CD4-positive, alpha-beta T cell treated with Interleukin-6 at 100 ng/mL for 8 hours (primary cell): ENCODE measurements at regions not wholly inside any gene's neighbourhood (a gene's known extent, or its start where the extent isn't known, plus 50 kb on each side); places are given as distances from the start of the nearest gene placed in this dataset.

Source experiments
- DNase-seq: peaks from one replicate; pipeline ENCODE4 v3.0.0-alpha.2; 2020; ENCODE audit warnings: mixed read lengths, low spot score

DNA sequence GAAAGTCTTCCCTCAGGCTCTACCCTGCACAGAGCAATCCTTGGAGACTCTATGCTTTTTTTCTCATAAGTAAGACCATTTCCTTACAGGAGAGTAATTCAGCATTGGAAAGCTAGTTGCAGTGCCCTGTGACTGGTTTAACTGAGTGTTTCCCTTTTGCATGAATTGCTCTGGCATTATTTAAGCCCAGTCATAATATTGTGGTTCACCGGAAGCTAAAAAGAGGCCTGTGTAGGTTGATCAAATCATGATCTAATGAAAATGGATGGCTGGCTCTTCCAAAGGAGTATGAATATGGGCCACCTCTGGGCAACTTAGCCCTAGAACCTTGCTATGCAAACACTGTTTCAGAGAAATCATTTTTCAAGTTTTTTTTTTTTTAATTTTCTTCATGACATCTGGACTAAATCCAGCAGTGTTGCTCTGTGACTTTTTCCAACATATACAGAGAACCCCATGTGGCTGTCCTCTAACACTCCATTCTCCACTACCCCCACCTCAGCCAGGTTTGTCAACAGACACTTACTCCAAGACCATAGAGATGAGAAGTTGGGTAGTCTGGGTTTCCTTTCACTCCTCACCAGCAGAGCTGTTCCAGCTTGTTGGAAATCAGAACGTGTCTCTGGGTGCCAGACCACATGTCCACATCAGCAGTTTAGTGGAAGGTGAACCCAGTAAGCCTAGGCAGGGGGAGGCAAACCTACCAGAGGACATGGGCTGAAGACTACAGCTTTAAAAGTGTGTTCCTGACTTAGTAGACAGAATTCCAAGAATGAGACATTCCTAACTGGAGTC is 175.2 kb upstream of the SLC14A2 start:
- DNase-seq = no peak

DNA sequence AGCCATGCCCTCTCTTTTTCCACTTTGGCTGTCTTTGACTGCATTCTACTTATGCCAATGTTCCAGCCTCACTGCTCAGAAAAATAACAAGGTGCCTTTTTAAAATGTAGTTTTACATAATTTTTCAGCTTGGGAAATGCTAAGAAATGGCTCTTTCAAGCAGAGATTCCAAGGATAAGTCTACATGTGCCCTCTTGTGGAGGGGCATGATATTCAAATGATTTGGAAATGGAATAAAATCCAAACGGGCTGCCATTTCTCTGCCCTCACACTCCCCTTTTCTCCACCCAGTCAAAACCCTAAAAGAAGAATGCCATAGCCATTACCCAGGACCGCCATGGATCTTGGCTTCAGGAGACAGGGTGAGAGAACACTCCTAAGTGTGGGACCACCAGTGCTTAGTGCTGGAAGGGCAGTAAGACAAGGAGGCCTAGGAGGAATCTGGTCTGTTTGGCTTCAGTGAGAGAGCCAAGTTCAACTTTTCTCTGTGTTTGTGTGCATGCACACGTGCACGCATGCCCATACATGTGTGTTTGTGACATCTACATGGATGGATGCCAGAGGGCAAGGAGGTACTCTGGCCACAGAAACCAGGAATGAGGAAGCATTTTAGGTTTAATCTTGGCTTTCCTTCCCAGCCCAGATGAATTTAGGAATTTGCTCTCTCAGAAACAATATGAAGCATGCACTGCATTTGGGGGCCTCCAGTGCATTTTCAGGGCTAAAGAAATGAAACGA is 174.0 kb upstream of the SLC14A2 start:
- no peak for DNase-seq

DNA sequence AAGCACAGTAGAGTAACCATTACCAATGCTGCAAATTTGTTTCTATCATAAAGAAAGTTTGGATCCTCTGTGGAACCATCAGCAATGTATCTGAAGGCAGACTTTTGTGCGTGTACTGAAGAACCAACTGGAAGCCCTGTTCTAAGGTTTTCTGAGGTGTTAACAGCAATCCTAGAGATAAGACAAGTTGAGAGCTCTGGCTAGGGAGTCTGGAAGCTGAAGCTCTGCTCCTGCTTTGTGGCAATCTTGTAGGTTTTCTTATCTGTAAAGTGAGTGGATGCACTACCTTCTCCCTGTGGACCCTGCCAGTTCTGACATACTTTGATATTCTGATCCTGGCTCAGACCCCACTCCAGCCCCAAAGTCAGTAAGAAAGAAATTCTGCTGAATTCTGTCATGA is 171.2 kb upstream of the SLC14A2 start:
- no peak for DNase-seq

- no peak for DNase-seq
Measured at GRCh38 chr18:45447355-45448265, 167.7 kb upstream of the SLC14A2 start.

DNA sequence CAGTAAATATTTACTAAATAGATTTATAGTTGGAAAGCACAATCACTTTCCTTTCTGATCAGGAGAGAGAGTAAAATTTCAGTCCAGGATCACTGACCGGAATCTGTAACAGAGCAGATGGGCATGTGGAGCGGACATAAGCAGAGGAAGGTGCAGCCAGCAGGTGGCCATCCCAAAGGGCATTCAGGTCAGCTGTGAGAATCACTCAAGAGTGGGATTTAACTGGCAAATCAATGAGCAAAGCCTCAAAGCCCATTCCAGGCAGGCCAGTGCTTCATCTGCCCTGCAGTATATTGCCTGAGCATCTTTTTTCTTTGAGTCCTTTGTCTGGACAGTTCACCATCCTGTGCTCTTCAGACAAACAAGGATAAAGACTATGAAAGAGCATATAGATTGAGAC is 166.4 kb upstream of the SLC14A2 start:
- DNase-seq = no peak

- no peak for DNase-seq
Measured at GRCh38 chr18:45449418-45450227, 165.7 kb upstream of the SLC14A2 start.

- DNase-seq = no peak
Measured at GRCh38 chr18:45456090-45457021, 158.9 kb upstream of the SLC14A2 start.

DNA sequence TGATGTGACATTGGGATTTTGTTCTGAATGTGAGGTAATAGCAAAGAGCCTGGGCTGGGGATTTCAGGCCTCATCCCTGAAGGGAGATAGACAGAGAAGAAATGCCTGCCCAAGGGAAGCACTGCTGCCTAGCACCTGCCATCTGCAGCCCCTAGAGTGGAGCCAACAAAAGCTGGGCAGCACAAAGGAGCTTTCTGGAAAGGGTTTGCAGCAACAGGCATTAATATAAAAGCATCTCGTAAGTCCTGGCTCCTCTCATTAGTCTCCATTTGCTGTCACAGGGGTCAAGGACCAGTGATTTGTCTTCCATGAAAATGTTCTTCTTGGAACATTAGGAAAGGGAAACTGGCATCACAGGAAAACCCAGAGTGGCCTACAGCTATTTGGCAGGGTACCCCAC is 157.2 kb upstream of the SLC14A2 start:
- no peak for DNase-seq

DNA sequence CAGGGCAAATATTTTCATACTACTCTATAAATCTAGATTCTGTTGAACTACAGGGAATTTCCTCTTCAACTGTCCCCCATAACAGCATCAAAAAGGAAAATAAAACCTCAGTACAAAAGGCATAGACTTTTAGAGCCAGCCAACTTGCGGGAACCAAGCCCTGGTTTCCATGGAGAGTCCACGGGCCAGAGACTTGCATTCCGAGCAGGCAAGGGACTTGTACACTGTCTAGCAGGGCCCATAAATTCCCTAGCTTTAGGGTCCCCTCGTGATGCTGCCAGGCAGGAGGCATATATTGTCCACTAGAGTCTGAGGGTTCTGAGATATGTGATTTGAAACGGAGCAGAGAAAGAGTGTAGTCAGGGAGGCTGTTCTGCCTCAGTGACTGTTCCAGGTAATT is 153.1 kb upstream of the SLC14A2 start:
- no peak for DNase-seq

GRCh38 chr18:45463451-45463850 is 151.8 kb upstream of the SLC14A2 start:
- no peak for DNase-seq

- DNase-seq = no peak
Measured at GRCh38 chr18:45464619-45465018, 150.7 kb upstream of the SLC14A2 start.

DNA sequence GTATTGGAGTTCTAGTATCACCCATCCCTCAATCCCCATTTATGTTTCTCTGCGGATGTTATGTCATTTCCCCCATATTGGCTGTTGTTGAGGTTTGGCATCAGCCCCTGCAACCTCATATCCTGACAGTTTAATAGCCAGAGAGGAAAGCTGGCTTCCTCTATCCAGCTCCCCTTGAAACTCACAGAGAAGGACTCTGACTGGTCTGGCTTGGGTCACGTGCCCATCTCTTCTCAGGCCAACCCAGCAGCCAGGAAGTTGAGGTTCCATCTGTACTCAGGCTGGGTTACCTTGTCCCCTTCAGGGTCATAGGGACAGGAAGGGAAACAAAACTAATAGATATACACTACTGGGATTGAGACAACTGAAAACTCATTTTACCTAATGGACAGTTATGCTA is 148.0 kb upstream of the SLC14A2 start:
- DNase-seq = no peak

GRCh38 chr18:45467945-45468344 is 147.3 kb upstream of the SLC14A2 start:
- DNase-seq = no peak

- DNase-seq = no peak
Measured at GRCh38 chr18:45478889-45479288, 136.4 kb upstream of the SLC14A2 start.

DNA sequence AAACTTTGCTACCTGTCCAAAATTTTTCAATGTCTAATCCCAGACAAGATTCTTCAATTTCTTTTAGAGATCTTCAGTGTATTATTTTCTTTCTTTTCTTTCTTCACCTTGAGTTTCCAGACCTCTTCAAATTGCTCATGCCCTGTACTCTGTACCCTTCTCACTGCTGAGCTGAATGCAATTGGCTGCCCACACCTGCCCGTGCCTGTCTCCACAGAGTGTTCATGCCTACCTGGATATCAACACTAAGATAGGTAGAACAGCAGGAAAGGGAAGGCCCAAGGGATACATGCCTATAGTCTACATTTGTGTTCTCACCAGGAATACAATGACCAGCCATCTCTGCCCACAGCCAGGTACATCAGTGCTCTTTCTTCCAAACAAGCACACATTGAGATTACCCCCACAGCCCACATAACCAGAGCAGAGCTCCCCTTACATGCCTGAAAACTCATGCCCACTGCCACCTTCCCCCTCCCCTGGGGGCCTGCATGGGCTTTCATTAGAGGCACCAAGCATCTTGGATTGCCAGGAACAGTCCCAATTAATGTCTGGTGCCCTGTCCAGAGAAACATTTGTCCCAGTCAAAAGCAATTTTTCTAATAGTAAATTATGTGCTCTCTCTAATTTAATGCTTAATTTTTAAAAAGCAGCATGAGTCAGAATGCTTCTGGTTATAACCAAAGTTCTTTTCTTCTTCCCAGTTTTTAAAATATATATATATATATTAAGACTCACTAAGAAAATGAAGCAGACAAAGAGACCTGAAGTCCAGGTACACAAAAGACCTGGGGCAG is 134.9 kb upstream of the SLC14A2 start:
- no peak for DNase-seq

GRCh38 chr18:45481821-45482220 is 133.5 kb upstream of the SLC14A2 start:
- DNase-seq = no peak

GRCh38 chr18:45482286-45482685 is 133.0 kb upstream of the SLC14A2 start:
- no peak for DNase-seq

DNA sequence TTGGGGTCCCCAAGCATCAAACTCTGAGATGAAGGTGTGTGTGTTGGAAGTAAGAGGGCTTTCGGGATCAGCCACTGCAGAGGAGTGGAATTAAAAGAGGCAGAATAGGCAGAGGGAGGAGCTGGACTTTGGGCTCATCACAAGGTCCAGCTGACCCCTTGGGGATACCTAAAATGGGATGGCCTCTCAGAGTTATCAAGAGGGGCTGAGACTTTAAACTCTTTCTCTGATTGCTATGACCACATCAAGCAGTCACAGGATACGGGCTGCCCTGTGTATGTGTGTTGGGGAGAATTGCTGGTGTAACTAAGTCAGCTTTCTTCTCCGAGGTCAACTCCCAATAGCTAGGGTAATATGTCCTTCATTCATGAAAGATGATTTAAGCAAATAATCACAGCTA is 127.7 kb upstream of the SLC14A2 start:
- no peak for DNase-seq

DNA sequence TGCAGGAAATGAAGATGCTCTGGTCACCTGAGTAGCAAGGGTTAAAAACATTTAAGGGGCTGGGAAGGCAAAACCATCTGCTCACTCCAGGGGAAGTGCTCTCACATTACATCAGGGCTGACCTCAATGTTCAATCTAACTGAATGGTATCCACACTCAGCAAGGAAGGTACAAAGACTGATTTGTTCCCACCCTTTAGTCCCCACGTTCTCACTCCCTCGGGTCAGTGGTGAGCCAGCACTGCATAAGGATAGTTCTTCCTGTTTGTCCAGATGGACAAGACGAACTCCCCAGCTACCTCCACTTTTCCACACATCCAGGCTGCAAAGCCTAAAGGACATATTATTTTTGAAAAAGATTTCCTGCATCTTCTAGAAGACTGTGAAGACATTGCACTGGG is 126.6 kb upstream of the SLC14A2 start:
- DNase-seq = no peak

- no peak for DNase-seq
Measured at GRCh38 chr18:45493830-45494229, 121.4 kb upstream of the SLC14A2 start.
